ENCODE measurements at regions not wholly inside any gene's neighbourhood (a gene's known extent, or its start where the extent isn't known, plus 50 kb on each side); places are given as distances from the start of the nearest gene placed in this dataset.

- DNase-seq (ENCODE audit: low spot score), result no peak
- TF ChIP-seq CTCF (IDR thresholded peaks at IDR 0.05; ENCODE audit: extremely low read depth, missing control alignments), result no peak
These were observed 79.8 kb upstream of the HAO2 start for GRCh38 chr1:119288751-119289150.

GRCh38 chr1:119290297-119290696, 78.3 kb upstream of the HAO2 start:
- TF ChIP-seq CTCF (IDR thresholded peaks at IDR 0.05; ENCODE audit: extremely low read depth, missing control alignments), result no peak

GRCh38 chr1:119291611-119292206, 76.9 kb upstream of the HAO2 start:
- no peak for DNase-seq (ENCODE audit: low spot score)

More at GRCh38 chr1:119290297-119290696, 78.3 kb upstream of the HAO2 start:
- DNase-seq (ENCODE audit: low spot score), result no peak

GRCh38 chr1:119293797-119294196, 74.8 kb upstream of the HAO2 start:
- no peak for DNase-seq (ENCODE audit: low spot score)
- no peak for TF ChIP-seq CTCF (IDR thresholded peaks at IDR 0.05; ENCODE audit: extremely low read depth, missing control alignments)

More at GRCh38 chr1:119291611-119292206, 76.9 kb upstream of the HAO2 start:
- no peak for TF ChIP-seq CTCF (IDR thresholded peaks at IDR 0.05; ENCODE audit: extremely low read depth, missing control alignments)

- TF ChIP-seq CTCF (IDR thresholded peaks at IDR 0.05; ENCODE audit: extremely low read depth, missing control alignments), result no peak
- no peak for DNase-seq (ENCODE audit: low spot score)
These were observed 74.4 kb upstream of the HAO2 start for GRCh38 chr1:119294199-119294598.

GRCh38 chr1:119294722-119295121, 73.9 kb upstream of the HAO2 start:
- peak; percentile 23 for DNase-seq (ENCODE audit: low spot score)
- no peak for TF ChIP-seq CTCF (IDR thresholded peaks at IDR 0.05; ENCODE audit: extremely low read depth, missing control alignments)

GRCh38 chr1:119298687-119299303, 69.8 kb upstream of the HAO2 start:
- no peak for DNase-seq (ENCODE audit: low spot score)
- TF ChIP-seq CTCF (IDR thresholded peaks at IDR 0.05; ENCODE audit: extremely low read depth, missing control alignments), result no peak
